B cell (primary cell): ENCODE measurements at regions not wholly inside any gene's neighbourhood (a gene's known extent, or its start where the extent isn't known, plus 50 kb on each side); places are given as distances from the start of the nearest gene placed in this dataset.

Experiments
- EZH2 ChIP-seq: IDR thresholded peaks from 2 replicates; pipeline ENCODE4 v1.6.1; 2012; ENCODE audit warnings: borderline replicate concordance, low read depth, mild to moderate bottlenecking, moderate library complexity, low read length; ENCODE audit not compliant: insufficient read depth, poor library complexity, severe bottlenecking
- TF ChIP-seq, protein P1 (sequence below): fragments of 200-600 bp; IDR thresholded peaks from one replicate; pipeline ENCODE4 v1.8.0; 2022; ENCODE audit warnings: antibody characterized with exemption, mild to moderate bottlenecking

DNA sequence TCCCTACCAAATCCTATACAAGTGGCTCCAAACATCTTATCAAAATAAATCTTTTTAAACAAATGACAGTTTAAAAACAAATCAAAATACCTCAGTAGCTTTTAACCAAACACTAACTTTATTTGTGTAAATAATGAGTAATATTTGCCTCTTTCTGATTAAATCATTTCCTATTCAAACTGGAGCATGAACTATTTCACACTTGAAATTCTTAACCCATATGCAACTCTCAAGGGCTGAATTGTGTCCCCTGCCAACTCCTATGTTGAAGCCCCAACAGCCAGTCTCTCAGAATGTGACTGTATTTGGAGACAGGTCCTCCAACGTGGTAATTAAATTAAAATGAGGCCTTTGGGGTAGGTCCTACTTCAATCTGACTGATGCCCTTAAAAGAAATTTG, 55.9 kb upstream of the MCTP2 start:
- TF ChIP-seq, protein P1, sequence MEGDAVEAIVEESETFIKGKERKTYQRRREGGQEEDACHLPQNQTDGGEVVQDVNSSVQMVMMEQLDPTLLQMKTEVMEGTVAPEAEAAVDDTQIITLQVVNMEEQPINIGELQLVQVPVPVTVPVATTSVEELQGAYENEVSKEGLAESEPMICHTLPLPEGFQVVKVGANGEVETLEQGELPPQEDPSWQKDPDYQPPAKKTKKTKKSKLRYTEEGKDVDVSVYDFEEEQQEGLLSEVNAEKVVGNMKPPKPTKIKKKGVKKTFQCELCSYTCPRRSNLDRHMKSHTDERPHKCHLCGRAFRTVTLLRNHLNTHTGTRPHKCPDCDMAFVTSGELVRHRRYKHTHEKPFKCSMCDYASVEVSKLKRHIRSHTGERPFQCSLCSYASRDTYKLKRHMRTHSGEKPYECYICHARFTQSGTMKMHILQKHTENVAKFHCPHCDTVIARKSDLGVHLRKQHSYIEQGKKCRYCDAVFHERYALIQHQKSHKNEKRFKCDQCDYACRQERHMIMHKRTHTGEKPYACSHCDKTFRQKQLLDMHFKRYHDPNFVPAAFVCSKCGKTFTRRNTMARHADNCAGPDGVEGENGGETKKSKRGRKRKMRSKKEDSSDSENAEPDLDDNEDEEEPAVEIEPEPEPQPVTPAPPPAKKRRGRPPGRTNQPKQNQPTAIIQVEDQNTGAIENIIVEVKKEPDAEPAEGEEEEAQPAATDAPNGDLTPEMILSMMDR = no peak
- no peak for TF ChIP-seq EZH2
